ENCODE measurements at regions not wholly inside any gene's neighbourhood (a gene's known extent, or its start where the extent isn't known, plus 50 kb on each side); places are given as distances from the start of the nearest gene placed in this dataset.

DNA sequence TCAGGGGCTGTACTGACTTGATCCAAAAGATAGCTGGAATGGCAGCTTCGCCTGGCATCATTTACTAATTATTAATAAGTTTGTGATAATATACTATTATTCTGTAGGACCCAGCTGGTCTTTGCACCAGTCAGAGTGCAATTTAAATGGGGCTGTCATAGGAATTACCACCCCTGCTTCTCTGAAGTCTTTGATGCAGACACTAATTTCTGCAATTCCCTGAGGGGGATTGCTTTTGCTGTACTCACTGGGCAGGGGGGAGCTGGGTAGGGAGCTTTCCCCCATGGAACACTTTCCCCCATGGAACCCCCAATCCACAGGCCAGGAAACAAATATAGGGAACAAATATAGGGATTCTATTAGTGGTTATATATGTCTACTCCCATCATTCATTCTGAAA lies 54.9 kb upstream of the TSKU start:
- ATAC-seq (no peak), FAIRE-seq (no peak), DNase-seq (ENCODE audit: extremely low read depth in 1 of 4, low spot score in 3 of 4) (no peak)
- Histone ChIP-seq H3K9ac (ENCODE audit: insufficient read depth in 1 of 2, low read depth in 2 of 2, low read length in 2 of 2) (no peak overlapping the region), H3K36me3 (ENCODE audit: control insufficient read depth, insufficient read depth, low read length) (no peaks in the 10 kb centered on the region), H4K20me1 (replicated peaks; ENCODE audit: control insufficient read depth, insufficient read depth, low read length) (no peaks in the 10 kb centered on the region; the same call in 1 of the 2 replicates), H3K27ac (ENCODE audit: extremely low read depth, low read depth, low read length) (no peak overlapping the region), H3K9me1 (ENCODE audit: control insufficient read depth, insufficient read depth, low read length) (no peaks in the 10 kb centered on the region), H3K9me3 (replicated peaks; ENCODE audit: control insufficient read depth, insufficient read depth, low read depth, low read length) (no peaks in the 10 kb centered on the region), H3K4me2 (ENCODE audit: insufficient read depth, low read length) (no peak overlapping the region), H2AFZ (ENCODE audit: low read depth, low read length) (no peak overlapping the region), H3K4me1 (replicated peaks in 1 of 2; ENCODE audit: control insufficient read depth in 2 of 2, insufficient read depth in 2 of 2, low read length in 2 of 2) (peaks cover 7 to 11% of the 10 kb centered on the region in 2 experiments; a peak in 3 of 5 replicates), H3K79me2 (ENCODE audit: control insufficient read depth, insufficient read depth, low read length) (no peaks in the 10 kb centered on the region), H3K4me3 (no peak overlapping the region), H3K27me3 (ENCODE audit: control insufficient read depth in 2 of 2, insufficient read depth in 2 of 2, low read length in 2 of 2) (0 out of 5 replicates have a peak, but pooled peaks cover 2 to 5% of the 10 kb centered on the region in 2 experiments)
- TF ChIP-seq MAZ (CRISPR knock-in tag; conservative IDR thresholded peaks at IDR 0.05 in 1 of 2, IDR thresholded peaks at IDR 0.05 in 1 of 2): no peak
- TF ChIP-seq HSF4 (CRISPR knock-in tag; IDR thresholded peaks at IDR 0.05; ENCODE audit: borderline replicate concordance): no peak
- no peak for TF ChIP-seq MCM7 (IDR thresholded peaks at IDR 0.05)
- TF ChIP-seq NBN (IDR thresholded peaks at IDR 0.05; ENCODE audit: low read depth): no peak
- TF ChIP-seq SLC30A9 (CRISPR knock-in tag; IDR thresholded peaks at IDR 0.05): no peak
- no peak for TF ChIP-seq FOXA3 (CRISPR knock-in tag; conservative IDR thresholded peaks at IDR 0.05 in 1 of 2, IDR thresholded peaks at IDR 0.05 in 1 of 2)
- no peak for TF ChIP-seq STAG1 (CRISPR knock-in tag; IDR thresholded peaks at IDR 0.05; ENCODE audit: borderline replicate concordance)
- no peak for TF ChIP-seq ZNF174 (CRISPR knock-in tag; IDR thresholded peaks at IDR 0.05)
- no peak for TF ChIP-seq TARDBP (IDR thresholded peaks at IDR 0.05)
- TF ChIP-seq RBM15 (IDR thresholded peaks at IDR 0.05; ENCODE audit: insufficient read depth, low read length): no peak
- TF ChIP-seq KLF13 (tag; IDR thresholded peaks at IDR 0.05; ENCODE audit: borderline replicate concordance, low read depth): no peak
- TF ChIP-seq, protein P1, sequence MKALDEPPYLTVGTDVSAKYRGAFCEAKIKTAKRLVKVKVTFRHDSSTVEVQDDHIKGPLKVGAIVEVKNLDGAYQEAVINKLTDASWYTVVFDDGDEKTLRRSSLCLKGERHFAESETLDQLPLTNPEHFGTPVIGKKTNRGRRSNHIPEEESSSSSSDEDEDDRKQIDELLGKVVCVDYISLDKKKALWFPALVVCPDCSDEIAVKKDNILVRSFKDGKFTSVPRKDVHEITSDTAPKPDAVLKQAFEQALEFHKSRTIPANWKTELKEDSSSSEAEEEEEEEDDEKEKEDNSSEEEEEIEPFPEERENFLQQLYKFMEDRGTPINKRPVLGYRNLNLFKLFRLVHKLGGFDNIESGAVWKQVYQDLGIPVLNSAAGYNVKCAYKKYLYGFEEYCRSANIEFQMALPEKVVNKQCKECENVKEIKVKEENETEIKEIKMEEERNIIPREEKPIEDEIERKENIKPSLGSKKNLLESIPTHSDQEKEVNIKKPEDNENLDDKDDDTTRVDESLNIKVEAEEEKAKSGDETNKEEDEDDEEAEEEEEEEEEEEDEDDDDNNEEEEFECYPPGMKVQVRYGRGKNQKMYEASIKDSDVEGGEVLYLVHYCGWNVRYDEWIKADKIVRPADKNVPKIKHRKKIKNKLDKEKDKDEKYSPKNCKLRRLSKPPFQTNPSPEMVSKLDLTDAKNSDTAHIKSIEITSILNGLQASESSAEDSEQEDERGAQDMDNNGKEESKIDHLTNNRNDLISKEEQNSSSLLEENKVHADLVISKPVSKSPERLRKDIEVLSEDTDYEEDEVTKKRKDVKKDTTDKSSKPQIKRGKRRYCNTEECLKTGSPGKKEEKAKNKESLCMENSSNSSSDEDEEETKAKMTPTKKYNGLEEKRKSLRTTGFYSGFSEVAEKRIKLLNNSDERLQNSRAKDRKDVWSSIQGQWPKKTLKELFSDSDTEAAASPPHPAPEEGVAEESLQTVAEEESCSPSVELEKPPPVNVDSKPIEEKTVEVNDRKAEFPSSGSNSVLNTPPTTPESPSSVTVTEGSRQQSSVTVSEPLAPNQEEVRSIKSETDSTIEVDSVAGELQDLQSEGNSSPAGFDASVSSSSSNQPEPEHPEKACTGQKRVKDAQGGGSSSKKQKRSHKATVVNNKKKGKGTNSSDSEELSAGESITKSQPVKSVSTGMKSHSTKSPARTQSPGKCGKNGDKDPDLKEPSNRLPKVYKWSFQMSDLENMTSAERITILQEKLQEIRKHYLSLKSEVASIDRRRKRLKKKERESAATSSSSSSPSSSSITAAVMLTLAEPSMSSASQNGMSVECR (CRISPR knock-in tag; IDR thresholded peaks at IDR 0.05): no peak
- TF ChIP-seq PRMT5 (CRISPR knock-in tag; IDR thresholded peaks at IDR 0.05): no peak
- TF ChIP-seq CBX1 (IDR thresholded peaks at IDR 0.05; ENCODE audit: low read depth): no peak
- TF ChIP-seq PTBP1 (IDR thresholded peaks at IDR 0.05; ENCODE audit: low read depth, low read length): no peak
- TF ChIP-seq, protein P2, sequence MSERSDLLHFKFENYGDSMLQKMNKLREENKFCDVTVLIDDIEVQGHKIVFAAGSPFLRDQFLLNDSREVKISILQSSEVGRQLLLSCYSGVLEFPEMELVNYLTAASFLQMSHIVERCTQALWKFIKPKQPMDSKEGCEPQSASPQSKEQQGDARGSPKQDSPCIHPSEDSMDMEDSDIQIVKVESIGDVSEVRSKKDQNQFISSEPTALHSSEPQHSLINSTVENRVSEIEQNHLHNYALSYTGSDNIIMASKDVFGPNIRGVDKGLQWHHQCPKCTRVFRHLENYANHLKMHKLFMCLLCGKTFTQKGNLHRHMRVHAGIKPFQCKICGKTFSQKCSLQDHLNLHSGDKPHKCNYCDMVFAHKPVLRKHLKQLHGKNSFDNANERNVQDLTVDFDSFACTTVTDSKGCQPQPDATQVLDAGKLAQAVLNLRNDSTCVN (CRISPR knock-in tag; IDR thresholded peaks at IDR 0.05): no peak
- no peak for TF ChIP-seq ZNF23 (CRISPR knock-in tag; IDR thresholded peaks at IDR 0.05)
- no peak for TF ChIP-seq NFRKB (IDR thresholded peaks at IDR 0.05; ENCODE audit: low read depth)
- TF ChIP-seq, protein P3, sequence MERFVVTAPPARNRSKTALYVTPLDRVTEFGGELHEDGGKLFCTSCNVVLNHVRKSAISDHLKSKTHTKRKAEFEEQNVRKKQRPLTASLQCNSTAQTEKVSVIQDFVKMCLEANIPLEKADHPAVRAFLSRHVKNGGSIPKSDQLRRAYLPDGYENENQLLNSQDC (CRISPR knock-in tag; IDR thresholded peaks at IDR 0.05): no peak
- no peak for TF ChIP-seq ZNF3 (CRISPR knock-in tag; IDR thresholded peaks at IDR 0.05)
- intact Hi-C loops (cut with micrococcal nuclease) (no loop called here), in situ Hi-C loops (cut with MboI) (loop anchor here (10.0 kb wide), 2 partner anchors 317 to 377 kb away; partner anchors contain the start of gene OMP)
- POLR2A ChIA-PET: interaction anchor here (0.6 to 0.8 kb wide), 2 partner anchors 60 to 317 kb away, joined by 3 read pairs; no protein-coding TSS in a partner anchor
- CTCF ChIA-PET (ENCODE audit: low intra/inter-chr PET ratio): no interaction called here
- no TSS peak for BruUV-seq (replicated peaks)
- 11% methylated on average over 1 of the region's 1 CpG for WGBS (ENCODE audit: insufficient coverage, low coverage, missing lambda C conversion rate)
